ENCODE measurements at regions not wholly inside any gene's neighbourhood (a gene's known extent, or its start where the extent isn't known, plus 50 kb on each side); places are given as distances from the start of the nearest gene placed in this dataset.
A peak's percentile ranks its signal among the peaks of the same experiment; 100 is the strongest.

DNA sequence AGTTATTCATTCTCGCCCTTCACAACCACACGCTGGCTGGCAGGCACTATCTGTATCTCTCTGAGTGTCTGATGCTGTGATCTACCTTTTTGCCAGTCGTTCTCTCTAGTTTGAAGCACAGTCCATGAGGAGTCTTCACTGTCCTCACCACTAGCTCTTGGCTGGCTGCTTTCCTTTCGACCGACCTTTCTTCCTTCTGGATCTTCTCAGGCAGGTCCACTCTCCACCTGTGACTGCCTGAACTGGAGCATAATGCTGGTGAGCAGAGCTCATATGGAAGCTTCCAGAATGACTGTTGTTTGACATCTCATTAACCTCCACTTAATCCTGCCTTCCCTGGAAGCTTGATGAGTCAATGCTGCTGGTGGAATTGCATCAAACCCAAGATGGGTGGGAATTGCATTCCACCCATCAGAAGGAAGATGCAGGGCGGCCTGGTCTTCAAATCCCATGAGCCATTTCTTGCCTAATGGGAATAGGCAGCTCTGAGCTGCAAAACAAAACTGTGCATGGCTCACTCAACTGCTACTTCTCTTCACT lies 283.5 kb upstream of the HDAC4 start:
- no peak for DNase-seq

DNA sequence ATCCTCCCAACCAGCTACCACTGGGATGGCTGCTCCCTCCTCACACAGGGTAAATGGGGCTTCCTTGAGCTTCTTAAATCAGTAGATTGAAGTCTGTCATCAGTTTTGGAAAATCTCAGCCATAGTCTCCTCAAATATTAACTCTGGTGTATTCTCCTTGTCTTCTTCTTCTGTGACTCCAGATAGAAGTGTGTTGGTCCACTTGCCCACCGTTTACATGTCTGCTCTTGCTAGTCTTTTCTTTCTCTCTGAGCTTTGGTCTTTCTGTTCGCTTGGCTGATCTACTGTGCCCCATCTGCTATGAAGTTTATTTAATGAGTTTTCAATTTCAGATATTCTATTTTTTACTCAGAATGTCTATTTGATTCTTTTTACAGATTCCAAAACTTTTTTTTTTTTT lies 281.7 kb upstream of the HDAC4 start:
- no peak for DNase-seq

DNA sequence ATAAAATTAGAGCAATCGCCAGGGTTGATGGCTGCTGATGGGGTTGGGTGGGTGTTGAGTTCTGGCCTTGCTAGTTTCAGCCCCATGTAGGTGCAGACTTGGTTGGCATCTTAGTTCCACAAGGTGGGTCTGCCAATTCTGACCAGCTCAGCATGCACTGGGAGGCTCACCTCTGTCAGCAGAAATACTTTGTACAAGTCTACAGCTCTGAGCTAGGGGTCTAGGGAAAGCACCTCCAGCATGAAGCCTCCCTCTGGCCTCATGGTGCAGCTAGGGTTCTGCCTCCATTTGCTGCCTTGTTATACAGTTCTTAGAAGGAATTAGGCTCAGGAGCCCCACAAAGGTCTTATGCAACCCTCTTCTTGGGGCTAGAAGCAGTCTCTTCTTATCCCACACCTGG lies 278.9 kb upstream of the HDAC4 start:
- DNase-seq: no peak

DNA sequence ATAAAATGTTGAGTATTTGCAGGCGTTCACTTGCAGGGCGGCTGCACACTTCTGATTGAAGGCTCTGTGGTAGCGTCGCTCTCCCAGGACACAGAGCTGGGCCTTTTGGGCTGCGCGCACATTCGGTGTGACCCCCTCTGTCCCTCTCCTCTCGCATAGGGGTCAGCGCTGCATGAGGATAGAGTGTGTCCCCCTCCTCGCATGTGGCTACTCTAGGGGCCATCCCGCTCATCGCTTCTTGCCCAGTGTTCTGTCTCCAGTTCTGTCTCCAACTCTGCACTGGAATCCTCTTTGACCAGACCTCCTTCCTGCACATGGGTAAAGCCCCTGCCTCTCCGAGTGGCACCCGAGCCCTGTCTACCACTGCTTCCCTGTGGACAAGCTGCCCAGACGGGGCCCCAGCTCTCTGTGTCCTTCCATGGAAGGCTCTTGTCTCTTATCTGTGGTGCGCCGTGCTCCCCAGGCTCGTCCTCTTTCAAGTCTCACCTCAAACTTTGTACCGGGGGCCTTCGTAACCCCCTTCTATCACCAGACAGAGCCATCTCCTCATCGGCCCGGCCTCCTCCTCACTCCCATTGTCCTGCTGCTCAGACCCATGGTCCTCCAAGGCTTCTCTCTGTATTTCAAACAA lies 278.0 kb upstream of the HDAC4 start:
- no peak for DNase-seq

DNA sequence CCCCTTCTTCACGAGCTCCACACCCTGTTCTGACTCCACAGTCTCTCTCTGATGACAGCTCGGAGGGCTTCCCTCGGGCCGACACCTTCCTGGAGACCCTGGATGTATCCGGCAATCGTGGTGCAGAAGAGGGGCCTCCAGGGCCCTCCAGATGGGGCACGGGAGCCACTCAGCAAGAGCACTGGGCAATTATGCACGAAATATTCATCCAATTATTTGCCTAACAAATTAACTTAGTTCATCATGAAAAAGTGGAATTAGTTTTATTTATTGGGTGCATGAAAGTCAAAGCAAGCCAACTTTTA lies 277.3 kb upstream of the HDAC4 start:
- no peak for DNase-seq

DNA sequence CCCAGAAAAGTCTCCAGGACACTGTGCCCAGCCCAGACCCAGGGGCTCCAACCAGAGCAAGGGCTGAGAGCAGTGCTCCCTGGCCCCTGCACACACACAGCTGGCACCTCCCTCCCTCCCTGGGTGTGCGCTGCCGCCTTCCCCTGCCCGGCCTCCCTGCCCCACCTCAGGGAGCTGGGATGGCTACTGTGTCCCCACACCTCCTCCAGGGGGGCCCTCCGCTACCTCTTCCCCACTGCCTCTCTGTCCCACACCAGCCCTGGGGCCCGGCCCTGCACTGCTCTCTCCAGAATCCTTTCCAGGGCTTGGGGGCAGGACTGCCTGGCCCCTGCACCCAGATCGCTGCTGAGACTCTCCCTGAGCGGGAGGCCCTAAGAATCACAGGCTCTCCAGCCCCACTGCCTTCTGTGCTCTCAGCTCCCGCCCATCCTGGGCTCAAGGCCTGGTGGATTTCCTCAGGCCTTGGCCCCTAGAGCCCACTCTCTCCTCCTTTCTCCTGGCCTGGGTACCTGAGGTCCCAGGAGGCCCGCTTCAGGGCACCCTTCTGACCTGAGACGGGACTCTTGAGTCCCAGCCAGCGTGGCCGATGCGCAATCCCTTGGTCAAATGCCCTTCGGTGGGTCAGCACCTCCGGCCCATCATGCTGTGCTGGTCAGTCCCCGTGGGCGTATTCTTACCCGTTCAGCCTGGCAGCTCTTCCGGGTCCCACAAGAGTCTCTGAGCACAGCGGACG lies 276.8 kb upstream of the HDAC4 start:
- no peak for DNase-seq

DNA sequence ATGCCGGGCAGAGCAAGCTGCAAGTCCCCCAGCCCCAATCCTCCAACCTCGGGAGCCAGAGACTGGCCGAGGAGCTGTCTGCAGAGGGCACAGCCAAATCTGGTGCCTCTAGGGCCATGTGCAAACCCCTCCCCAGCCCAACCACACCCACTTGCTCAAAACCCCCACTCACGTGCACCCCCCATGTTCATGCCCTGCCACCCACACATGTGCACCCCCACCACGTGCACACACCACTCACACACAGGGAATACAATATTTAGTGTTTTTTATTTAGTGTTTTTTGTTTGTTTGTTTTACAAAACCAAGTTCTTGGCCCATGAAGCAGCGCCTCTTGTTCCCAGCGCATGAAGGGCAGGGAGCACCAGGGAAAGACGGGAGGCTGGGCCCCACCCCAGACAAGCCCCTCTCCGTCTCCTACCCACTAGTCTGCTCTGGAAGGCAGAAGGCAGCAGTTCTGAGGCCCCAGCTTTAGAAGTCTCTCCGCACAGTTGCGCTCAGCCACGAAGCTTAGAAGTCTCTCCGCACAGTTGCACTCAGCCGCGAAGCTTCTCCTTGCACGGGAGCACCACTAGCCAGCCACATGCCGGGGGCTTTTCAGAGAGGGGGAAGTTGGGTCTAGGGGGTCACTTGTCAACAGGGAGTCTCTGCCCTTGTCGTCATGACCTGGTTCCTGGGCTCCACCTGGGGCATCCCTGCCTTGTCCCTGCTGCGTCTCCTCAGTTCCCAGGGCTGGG lies 276.1 kb upstream of the HDAC4 start:
- DNase-seq: peak; percentile 19

DNA sequence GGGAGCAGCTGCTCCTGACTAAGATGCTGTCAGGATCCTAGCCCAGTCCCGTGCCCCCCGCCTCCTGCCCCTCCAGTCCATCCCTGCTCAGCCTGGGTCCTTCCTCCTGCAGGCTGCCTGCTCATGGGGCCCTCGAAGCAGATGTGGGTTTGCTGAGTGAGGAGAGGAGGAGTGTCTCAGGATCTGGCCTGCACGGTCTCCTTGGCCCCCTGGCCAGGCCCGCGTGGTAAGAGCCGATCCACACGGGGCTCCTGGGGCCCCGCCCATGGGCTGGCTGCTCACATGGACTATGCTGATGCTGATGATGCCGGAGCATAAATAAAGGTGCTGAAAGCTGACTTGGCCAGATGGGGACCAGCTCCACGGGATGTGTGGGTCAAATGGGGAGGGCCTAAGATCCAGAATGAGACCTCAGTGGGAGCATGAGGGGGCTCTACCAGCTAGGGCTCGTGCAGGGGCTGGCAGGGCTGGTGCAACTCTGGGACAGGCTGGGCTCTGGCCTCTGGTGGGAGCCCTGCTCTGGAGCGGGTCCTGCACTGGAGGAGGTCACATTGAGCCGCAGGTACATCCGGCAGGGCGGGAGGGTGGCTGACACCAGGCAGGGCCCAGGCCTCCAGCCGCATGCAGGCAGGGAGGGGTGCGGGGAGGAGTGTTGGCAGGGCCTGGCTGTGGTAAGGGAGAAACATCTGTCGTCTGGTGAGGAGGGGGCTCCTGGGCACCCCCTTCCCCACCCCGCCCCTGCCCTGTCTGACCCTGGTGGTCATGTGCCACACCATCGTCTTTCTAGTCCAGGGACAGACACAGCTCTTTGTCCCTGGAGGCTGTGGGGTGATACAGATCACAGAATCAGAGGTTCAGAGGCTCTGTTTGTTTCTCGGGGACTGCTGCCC lies 275.3 kb upstream of the HDAC4 start:
- DNase-seq: peak; percentile 16

DNA sequence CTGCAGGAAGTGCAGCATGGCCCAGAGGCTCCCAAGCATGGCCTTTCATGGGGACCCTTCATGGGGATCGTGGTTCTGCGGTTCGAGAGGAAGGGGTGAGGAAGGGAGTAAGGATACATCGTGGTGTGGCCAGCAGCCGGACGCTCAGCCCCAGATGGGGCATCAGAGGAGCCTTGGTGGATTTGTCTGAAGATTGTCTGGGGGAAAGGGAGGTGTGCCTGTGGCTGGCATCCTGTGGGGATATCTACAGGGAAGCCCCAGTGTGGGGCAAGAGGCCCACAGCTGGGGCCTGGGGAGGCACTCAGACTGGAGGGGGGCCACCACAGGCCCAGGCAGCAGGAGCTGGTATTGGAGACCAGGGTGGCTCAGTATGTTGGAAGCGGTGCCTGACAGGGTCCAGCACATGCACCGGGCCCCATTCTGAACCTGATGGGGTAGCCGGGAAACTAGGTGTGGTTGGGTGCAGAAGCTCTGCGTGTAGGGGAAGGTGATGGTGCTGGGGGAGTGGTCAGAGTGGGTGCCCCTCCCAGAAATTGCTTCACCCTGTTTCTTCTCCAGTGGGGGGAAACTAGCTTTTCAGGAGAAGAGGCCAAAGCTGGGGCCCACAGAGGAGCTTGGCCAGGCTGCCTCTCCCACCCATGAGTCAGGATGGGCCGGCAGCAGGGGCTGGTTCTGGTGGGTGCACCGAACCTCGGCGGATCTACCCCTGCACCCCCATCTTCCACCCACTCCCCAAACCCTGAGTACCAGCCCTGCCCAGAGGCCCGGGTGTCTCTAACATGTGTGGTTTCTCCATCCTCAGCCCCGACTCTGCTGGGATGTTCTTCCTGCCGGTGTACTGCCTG lies 274.4 kb upstream of the HDAC4 start:
- DNase-seq: no peak

DNA sequence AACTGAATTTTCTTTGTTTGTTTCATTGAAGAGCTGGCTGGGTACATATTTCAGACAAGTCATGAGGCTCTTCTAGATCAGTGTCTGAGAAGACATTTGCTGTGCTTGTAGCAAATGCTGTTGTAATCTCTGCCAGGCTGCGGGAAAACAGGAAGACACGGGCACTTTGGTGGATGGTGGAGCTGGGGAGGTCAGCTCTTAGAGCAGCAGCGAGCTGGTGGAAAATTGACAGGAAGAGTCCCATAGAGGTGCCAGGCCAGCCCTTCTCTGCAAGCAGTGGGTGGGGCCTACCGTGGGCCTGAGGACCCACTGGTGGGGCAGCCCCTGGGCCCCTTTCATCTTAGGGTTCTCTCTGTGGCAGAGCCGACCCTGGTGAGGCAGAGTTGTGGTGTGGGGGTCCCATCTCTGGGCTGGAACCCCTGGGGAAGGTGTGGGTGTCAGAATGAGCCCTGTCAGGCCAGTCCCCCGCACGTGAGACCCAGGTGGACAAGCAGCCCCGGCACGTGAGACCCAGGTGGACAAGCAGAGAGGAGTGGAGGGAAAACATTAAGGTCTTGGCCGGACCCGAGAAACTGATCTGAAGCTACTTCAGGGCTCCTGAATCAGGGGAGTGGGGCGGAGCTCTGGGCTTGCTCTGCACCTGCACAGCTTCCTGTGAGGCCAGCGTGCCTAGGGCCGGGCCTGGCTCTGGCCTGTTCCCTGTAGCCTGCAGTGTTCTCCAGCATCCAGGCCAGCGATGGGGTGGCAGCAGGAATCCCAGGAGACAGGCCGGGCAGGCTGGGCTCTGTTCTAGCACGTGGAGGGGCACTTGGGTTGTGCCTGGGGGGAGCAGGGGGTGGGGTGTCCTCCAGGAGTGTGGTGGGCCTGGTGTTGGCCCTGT lies 273.5 kb upstream of the HDAC4 start:
- DNase-seq: no peak

DNA sequence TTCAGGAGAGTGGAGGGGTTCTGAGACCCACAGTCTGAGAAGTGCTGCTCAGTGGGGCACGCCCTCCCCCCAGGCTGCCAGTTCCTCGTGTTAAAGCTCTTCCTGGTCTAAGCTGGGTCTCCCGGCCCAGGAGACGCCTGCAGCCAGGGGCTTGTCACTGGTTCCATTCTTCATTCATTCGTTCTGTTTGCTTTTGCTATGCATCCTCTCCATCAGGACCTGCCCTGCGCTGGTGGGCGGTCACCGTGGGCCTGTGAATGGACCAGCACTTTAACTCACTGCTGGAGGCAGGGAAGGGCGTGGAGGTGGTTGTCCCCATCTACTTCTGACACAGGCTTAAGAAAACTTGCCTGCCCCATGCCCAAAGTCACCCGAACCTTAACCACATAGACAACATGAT lies 272.8 kb upstream of the HDAC4 start:
- DNase-seq: no peak

DNA sequence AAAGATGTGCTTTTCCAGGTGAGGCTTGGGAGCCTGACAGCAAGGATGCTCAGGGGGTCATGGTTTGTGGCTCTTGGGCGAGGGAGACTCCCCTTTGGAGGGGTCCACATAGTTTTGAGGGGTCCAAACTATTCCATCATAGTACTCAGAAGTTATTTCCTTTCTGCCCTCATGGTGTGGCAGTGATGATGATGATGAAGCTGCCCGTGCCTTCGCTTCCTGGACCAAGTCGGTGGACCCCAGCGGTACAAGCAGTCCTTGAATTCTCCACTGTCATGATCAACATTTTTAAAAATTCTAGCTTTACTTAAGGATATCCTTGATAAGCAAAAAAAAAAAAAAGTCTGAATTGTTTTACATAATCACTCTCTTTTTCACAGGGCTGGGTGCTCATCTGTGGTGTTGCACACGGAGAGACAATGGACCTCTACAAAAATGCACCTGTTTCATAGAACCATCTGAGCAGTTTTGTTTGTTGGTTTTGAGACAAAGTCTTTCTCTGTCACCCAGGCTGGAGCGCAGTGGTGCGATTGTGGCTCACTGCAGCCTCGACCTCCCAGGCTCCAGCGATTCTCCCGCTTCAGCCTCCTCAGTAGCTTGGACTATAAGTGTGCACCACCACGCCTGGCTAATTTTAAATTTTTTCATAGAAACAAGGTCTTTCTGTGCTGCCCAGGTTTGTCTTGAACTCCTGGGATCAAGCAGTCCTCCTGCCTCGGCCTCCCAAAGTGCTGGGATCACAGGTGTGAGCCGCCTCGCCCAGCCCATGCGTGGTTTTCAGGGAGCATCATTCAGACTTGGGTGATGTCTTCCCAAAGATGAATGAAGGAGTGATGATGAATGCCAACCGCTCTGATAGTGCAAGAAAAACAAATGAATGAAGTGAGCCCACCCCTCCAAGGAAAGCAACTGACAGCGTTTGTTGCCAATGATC lies 271.4 kb upstream of the HDAC4 start:
- DNase-seq: no peak

DNA sequence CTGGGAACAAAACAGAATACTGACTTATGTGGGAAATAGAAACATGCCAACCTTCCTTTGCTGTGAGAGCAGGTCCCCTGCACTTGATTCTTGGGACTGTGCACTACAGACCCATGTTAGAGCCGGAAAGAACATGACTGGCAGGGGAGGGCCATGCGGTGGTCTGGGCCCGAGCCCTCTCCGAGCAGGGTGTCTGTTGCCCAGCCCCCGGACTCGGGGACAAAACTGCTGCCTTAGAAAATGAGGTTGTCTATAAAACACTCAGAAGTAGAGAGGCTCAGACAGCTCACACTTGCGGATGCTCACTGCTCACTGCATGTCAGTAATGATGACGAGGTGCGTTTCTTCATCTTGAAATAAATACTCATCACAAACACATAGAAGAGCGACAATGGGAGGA lies 270.7 kb upstream of the HDAC4 start:
- DNase-seq: no peak

DNA sequence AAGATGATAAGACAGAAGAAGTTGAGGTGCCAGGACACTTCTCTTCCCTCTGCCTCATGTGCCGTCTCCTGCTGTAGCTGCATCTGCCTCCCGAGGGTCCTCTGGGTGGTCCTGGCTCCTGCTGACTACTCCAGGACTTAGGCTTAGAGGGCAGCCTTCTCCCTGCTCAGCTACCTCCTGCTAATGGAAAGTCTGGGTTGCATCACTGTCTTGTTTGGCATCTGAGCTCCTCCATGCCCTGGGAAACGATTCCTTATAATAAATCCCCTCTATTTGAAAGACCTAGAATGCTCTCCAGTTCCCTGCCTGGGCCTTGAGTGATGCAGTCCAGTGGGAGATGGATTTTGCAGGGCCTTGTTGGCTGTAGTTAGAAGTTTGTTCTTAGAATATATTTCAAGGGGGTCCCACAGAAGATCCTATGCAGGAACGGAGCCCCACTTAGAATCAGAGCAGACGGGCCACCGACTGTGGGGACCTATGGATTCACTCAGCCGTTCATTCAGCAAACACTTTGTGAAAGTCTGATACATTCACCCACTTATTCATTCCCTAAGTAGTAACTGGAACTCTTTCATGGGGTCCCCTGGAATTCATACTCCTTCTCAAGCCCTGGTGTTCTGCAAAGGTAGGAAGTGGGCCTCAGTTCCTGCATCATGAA lies 269.8 kb upstream of the HDAC4 start:
- DNase-seq: no peak

DNA sequence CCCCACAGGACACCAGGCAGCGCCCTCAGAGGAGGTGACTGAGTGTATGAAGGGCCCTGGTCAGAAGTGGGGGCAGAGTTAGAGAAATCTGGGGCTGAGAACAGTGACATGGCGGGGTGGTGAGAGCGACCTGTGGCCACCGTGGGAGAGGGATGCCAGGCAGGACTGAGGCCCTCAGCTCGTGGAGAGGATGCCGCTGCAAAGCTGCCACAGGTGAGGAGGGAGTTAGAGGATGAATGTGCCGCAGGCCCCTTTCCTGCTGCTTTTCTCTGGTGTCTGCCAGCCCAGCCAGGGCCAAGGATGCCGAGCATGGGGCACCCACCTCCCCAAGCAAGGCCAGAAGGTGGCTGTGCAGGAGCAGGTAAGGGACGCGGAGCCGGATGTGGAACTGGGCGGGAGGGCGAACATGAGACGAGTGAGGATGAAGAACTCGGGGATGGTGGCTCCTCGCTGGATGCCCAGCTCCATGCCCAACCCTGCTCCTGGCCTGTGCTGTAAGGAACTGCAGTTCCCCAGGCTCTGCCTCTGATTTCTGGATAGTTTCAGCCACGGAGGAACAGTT lies 269.2 kb upstream of the HDAC4 start:
- no peak for DNase-seq

DNA sequence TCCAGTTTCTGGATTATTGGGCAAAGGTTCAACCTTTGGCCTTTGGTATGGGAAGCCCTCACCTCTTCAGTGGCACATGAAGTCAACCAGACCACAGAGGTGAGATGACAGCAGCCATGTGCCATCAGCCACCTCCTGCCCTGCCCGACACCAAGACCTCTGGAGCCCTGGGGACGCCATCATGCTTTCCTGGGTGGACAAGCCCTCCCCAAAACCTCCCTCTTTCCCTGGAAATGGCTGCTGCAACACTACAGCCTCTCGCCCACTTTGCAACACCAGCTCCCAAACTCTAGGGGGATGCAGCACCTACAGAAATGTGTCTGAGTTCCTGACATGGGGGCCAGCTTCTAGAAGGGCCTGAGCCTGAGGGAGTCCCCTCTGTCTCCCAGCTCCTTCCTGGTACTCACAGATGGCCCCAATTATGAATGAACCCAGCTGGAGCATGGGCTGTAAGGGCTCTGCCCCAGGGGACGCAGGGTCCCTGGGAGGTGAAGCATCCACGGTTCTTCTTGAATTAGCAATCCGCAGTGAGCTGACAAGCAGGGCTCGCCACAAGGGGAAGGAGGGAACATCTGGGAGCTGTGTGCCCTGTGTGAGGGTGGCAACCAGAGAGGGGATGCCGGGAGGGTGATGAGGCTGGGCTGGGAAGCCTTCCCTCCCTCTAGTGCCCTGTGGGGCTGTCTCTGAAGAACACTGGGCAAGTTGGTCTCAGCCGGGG lies 268.5 kb upstream of the HDAC4 start:
- peak; percentile 13 for DNase-seq

DNA sequence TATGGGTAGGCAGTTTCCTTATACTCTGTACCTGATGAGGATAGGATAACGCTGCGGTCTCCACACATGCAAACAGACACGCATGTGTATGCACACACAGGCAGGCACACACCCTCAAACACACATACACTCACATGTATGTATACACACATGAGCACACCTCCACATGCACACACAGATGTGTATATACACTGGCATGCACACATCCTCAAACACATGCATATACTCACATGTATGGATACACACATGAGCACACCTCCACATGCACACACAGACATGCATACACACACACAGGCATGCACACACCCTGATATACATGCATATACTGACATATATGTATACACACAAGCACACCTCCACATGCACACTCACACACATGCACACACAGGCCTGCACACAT lies 267.8 kb upstream of the HDAC4 start:
- no peak for DNase-seq

DNA sequence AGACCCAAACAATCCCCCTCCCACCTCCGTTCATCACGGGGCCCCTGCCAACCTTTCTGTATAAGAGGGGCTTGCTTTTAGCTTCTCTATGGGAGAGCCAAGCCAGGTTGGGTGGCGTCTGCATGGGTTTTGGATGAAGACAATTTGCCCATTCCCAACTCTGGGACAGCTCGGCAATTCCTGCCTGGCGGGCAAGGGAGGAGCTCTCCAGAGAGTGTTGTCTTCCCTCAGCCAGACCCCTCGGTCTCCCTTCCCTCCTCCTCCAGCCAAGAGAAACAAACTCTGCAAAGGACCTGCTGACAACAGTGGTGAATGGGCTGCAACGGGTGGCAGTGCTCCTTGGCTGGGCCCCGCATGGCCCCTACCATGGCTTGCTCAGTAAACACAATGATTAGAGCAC lies 267.2 kb upstream of the HDAC4 start:
- no peak for DNase-seq

Data from femur (tissue), 1 donor.